RWPE1 (cell line): ENCODE measurements at regions not wholly inside any gene's neighbourhood (a gene's known extent, or its start where the extent isn't known, plus 50 kb on each side); places are given as distances from the start of the nearest gene placed in this dataset.
A peak's percentile ranks its signal among the peaks of the same experiment; 100 is the strongest.

ENCODE experiments used
- CTCF ChIA-PET: fragments of 350-600 bp; sonication (Branson Sonifier 250); formaldehyde crosslinking; extraction: SDS; loops from one replicate; lab custom pipeline; 2021; lab: Yijun Ruan, JAX
- POLR2A ChIA-PET: fragments of 400-600 bp; formaldehyde crosslinking; extraction: SDS; loops from one replicate; lab custom pipeline; 2020; ENCODE audit warnings: antibody characterized with exemption; ENCODE audit not compliant: low non-redundant PET; lab: Yijun Ruan, JAX
- DNase-seq: peaks from one replicate; pipeline ENCODE4 v3.0.0; 2012; ENCODE audit warnings: low spot score
- H3K27ac ChIP-seq: fragments of 450-650 bp; 2 replicates; pipeline ENCODE4 v1.5.1; 2017
- TF ChIP-seq, protein P1 (sequence below): fragments of 450-650 bp; conservative IDR thresholded peaks from 2 replicates; pipeline ENCODE4 v1.5.1; 2017; ENCODE audit warnings: low read depth, mild to moderate bottlenecking

DNA sequence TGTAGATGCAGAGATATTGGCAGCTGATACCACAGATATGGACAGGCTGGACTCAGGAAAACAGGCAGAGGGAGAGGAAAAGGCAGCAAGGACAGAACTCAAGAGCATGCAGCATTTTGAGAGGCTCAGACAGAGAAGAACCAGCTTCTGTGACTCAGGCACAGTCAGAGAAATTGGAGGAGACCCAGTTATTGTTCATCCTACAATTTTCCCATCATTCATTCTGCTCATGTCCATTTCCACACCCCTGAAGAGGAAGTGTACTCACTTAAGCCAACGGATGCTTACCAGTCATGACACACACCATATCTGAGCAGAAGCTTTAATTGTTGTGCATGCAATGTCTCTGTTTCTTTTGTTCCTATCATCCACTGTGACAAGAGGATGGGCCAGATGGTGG lies 359.8 kb upstream of the HTR2A start:
- ChIA-PET CTCF (no interaction called here), POLR2A (no interaction called here)
- peak; percentile 55 for DNase-seq
- no peak overlapping the region for H3K27ac ChIP-seq
- TF ChIP-seq, protein P1, sequence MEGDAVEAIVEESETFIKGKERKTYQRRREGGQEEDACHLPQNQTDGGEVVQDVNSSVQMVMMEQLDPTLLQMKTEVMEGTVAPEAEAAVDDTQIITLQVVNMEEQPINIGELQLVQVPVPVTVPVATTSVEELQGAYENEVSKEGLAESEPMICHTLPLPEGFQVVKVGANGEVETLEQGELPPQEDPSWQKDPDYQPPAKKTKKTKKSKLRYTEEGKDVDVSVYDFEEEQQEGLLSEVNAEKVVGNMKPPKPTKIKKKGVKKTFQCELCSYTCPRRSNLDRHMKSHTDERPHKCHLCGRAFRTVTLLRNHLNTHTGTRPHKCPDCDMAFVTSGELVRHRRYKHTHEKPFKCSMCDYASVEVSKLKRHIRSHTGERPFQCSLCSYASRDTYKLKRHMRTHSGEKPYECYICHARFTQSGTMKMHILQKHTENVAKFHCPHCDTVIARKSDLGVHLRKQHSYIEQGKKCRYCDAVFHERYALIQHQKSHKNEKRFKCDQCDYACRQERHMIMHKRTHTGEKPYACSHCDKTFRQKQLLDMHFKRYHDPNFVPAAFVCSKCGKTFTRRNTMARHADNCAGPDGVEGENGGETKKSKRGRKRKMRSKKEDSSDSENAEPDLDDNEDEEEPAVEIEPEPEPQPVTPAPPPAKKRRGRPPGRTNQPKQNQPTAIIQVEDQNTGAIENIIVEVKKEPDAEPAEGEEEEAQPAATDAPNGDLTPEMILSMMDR: no peak

- no peak for DNase-seq
- TF ChIP-seq, protein P1: no peak
- H3K27ac ChIP-seq: no peak overlapping the region
- CTCF ChIA-PET: interaction anchor here (0.5 kb wide), 1 partner anchor 278 kb away, joined by 3 read pairs; no protein-coding TSS in a partner anchor
- POLR2A ChIA-PET: no interaction called here
These were observed 355.8 kb upstream of the HTR2A start for GRCh38 chr13:47252627-47253026.

DNA sequence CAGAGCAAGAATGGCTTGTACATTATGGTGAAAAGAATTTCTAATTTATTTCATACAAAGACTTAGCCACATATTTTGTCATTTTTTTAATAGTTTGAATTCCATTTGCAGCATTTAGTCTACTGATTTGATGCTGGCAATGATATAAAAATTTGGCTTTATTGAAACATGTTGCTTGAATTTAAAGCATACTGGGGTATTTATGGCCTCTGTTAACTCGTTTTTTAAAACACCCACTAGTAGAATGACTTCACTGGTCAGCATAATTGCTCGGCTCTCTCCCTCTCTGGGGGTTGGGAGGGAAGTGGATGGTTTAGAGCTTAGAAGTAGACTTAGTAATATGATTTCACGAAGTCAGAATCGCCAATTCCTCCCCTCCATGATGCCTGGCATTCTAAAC lies 354.9 kb upstream of the HTR2A start:
- CTCF ChIA-PET: interaction anchor here (0.7 kb wide), 1 partner anchor 832 kb away, joined by 3 read pairs; no protein-coding TSS in a partner anchor
- no peak for DNase-seq
- POLR2A ChIA-PET: no interaction called here
- no peak overlapping the region for H3K27ac ChIP-seq
- TF ChIP-seq, protein P1: no peak

- ChIA-PET POLR2A (no interaction called here), CTCF (no interaction called here)
- H3K27ac ChIP-seq: no peak overlapping the region
- TF ChIP-seq, protein P1: no peak
- peak; percentile 5 for DNase-seq
These were observed 353.3 kb upstream of the HTR2A start for GRCh38 chr13:47250146-47250545.

DNA sequence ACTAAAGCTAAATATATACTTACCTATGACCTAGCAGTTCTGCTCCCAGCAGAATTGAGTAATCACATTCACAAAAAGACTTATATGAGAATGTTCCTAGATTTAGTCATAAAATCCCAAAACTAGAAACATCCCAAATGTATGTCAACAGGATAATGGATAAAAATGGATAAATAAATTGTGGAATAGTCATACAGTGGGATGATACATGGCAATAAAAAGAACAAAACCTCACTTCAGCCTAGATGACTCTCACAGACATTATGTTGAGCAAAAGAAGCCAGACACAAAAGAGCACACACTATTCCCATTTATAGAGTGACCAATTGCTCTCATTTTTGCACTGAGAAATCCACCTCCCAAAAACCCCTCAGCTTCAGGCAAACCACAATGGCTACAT lies 352.4 kb upstream of the HTR2A start:
- H3K27ac ChIP-seq: no peak overlapping the region
- ChIA-PET POLR2A (no interaction called here), CTCF (no interaction called here)
- no peak for DNase-seq
- TF ChIP-seq, protein P1: no peak

- H3K27ac ChIP-seq: no peak overlapping the region
- TF ChIP-seq, protein P1: no peak
- DNase-seq: no peak
- ChIA-PET POLR2A (no interaction called here), CTCF (no interaction called here)
These were observed 344.6 kb upstream of the HTR2A start for GRCh38 chr13:47241446-47241845.
